Loucy (cell line): ENCODE measurements at regions not wholly inside any gene's neighbourhood (a gene's known extent, or its start where the extent isn't known, plus 50 kb on each side); places are given as distances from the start of the nearest gene placed in this dataset.

Experiments used
- CTCF ChIP-seq: fragments of 200-600 bp; sonication (generic); conservative IDR thresholded peaks from 2 replicates; pipeline ENCODE4 v1.5.1; 2014; ENCODE audit warnings: mild to moderate bottlenecking, antibody characterized with exemption, low read length
- EZH2phosphoT487 ChIP-seq: fragments of 200-600 bp; IDR thresholded peaks from 2 replicates; pipeline ENCODE4 v1.6.1; 2018; ENCODE audit warnings: antibody characterized with exemption, mild to moderate bottlenecking, moderate library complexity, borderline replicate concordance

GRCh38 chr12:91461061-91461460, 278.4 kb upstream of the DCN start:
- TF ChIP-seq CTCF, result no peak
- no peak for TF ChIP-seq EZH2phosphoT487
